HepG2 (cell line): ENCODE measurements at regions not wholly inside any gene's neighbourhood (a gene's known extent, or its start where the extent isn't known, plus 50 kb on each side); places are given as distances from the start of the nearest gene placed in this dataset.

Experiments used
- ATAC-seq: fragments of 200-7000 bp; cut with Tn5 transposase; 3 replicates; pipeline ENCODE4 v1.9.1; 2020; ENCODE audit warnings: mild to moderate bottlenecking, moderate library complexity
- BruUV-seq: library from RNA; stranded (reverse); fragments of 400-500 nt; replicated peaks from 2 replicates; lab custom pipeline; 2021; lab: Mats Ljungman, UMichigan
- CTCF ChIA-PET: fragments of 300-600 bp; formaldehyde crosslinking; extraction: SDS; loops from one replicate; lab custom pipeline; 2021; ENCODE audit warnings: low total read pairs, inconsistent platforms, low intra/inter-chr PET ratio; lab: Yijun Ruan, JAX
- POLR2A ChIA-PET: fragments of 350-600 bp; sonication (Branson Sonifier 250); formaldehyde crosslinking; loops from one replicate; lab custom pipeline; 2020; ENCODE audit warnings: antibody characterized with exemption, inconsistent platforms; lab: Yijun Ruan, JAX
- DNase-seq: peaks from one replicate; pipeline ENCODE4 v3.0.0-alpha.2; 2015; ENCODE audit warnings: low spot score
- FAIRE-seq: peaks from 3 replicates; lab custom pipeline; 2011; peaks lifted over from hg19 to GRCh38; lab: Jason Lieb, UNC
- H2AFZ ChIP-seq: one replicate; pipeline ENCODE4 v1.6.1; 2011; ENCODE audit warnings: low read length, inconsistent platforms
- H3K27ac ChIP-seq: fragments of 300-600 bp; 3 replicates; pipeline ENCODE4 v1.8.0; 2011; ENCODE audit warnings: mixed run types, mild to moderate bottlenecking, mixed read lengths, low read length, inconsistent platforms; ENCODE audit not compliant: insufficient read depth; ENCODE audit errors: extremely low read length
- H3K27me3 ChIP-seq, 2 experiments: fragments of 200-600 bp in 1 of 2; 2 replicates in 1 of 2; 3 replicates in 1 of 2; pipeline versions ENCODE4 v1.6.0 to v1.8.0; 2011; ENCODE audit warnings: low read length in 2 of 2, mild to moderate bottlenecking in 2 of 2, moderate library complexity in 2 of 2, inconsistent platforms in 1 of 2; ENCODE audit not compliant: insufficient read depth in 2 of 2, control insufficient read depth in 1 of 2
- H3K36me3 ChIP-seq, 2 experiments: fragments of 200-600 bp in 1 of 2; replicated peaks in 1 of 2; 2 replicates in 1 of 2; 3 replicates in 1 of 2; pipeline versions ENCODE4 v1.5.1 to v1.8.0; 2011; ENCODE audit warnings: low read length in 2 of 2, inconsistent platforms in 1 of 2; ENCODE audit not compliant: insufficient read depth in 2 of 2, control insufficient read depth in 1 of 2
- H3K4me1 ChIP-seq: 2 replicates; pipeline ENCODE4 v1.5.1; 2012; ENCODE audit warnings: low read length, inconsistent platforms; ENCODE audit not compliant: insufficient read depth
- H3K4me2 ChIP-seq: 2 replicates; pipeline ENCODE4 v1.6.0; 2011; ENCODE audit warnings: low read depth, low read length, inconsistent platforms
- H3K4me3 ChIP-seq, 3 experiments: fragments of 200-600 bp in 1 of 3; sonication (generic), shearing (Covaris generic) in 1 of 3; replicated peaks in 1 of 3; 2 replicates each; pipeline ENCODE4 v1.5.1; 2011 to 2016; ENCODE audit warnings: low read length in 3 of 3, inconsistent platforms in 2 of 3, low read depth in 2 of 3, mild to moderate bottlenecking in 2 of 3, control low read depth in 1 of 3, mixed read lengths in 1 of 3; ENCODE audit not compliant: insufficient read depth in 1 of 3
- H3K79me2 ChIP-seq: one replicate; pipeline ENCODE4 v1.6.1; 2011; ENCODE audit warnings: low read length, inconsistent platforms; ENCODE audit not compliant: insufficient read depth
- H3K9ac ChIP-seq: 2 replicates; pipeline ENCODE4 v1.6.0; 2011; ENCODE audit warnings: mild to moderate bottlenecking, low read depth, low read length, inconsistent platforms; ENCODE audit not compliant: insufficient read depth
- H3K9me3 ChIP-seq: 2 replicates; pipeline ENCODE4 v1.5.1; 2012; ENCODE audit warnings: mild to moderate bottlenecking, low read length
- H4K20me1 ChIP-seq: 2 replicates; pipeline ENCODE4 v1.6.0; 2011; ENCODE audit warnings: inconsistent platforms, mild to moderate bottlenecking, low read length, moderate library complexity; ENCODE audit not compliant: insufficient read depth
- DNMT1 ChIP-seq: sonication (generic); formaldehyde crosslinking; IDR thresholded peaks from 2 replicates; pipeline ENCODE4 v1.5.1; 2020; ENCODE audit warnings: mild to moderate bottlenecking, missing genetic modification reagents
- GPN1 ChIP-seq: sonication (generic); formaldehyde crosslinking; IDR thresholded peaks from 2 replicates; pipeline ENCODE4 v1.5.1; 2020; ENCODE audit warnings: missing genetic modification reagents, borderline replicate concordance
- HMG20B ChIP-seq: conservative IDR thresholded peaks from 2 replicates; pipeline ENCODE4 v1.6.1; 2016; ENCODE audit warnings: missing genetic modification reagents, missing compliant biosample characterization
- HNRNPLL ChIP-seq: fragments of 200-400 bp; formaldehyde crosslinking; IDR thresholded peaks from 2 replicates; pipeline ENCODE4 v1.6.1; 2017; ENCODE audit warnings: mild to moderate bottlenecking, low read depth, low read length; ENCODE audit not compliant: poor library complexity, severe bottlenecking
- UBTF ChIP-seq: sonication (generic); formaldehyde crosslinking; IDR thresholded peaks from 2 replicates; pipeline ENCODE4 v1.4.0; 2020; ENCODE audit warnings: mild to moderate bottlenecking, missing genetic modification reagents
- ZNF337 ChIP-seq: sonication (generic); formaldehyde crosslinking; IDR thresholded peaks from 2 replicates; pipeline ENCODE4 v1.5.1; 2020; ENCODE audit warnings: missing genetic modification reagents, low read depth, mild to moderate bottlenecking, borderline replicate concordance
- ZNF761 ChIP-seq: sonication (generic); formaldehyde crosslinking; conservative IDR thresholded peaks from 2 replicates; pipeline ENCODE4 v1.4.0; 2020; ENCODE audit warnings: mild to moderate bottlenecking, missing genetic modification reagents
- WGBS: methylation state at CpG from one replicate; pipeline ENCODE4 v1.1.6; 2017; ENCODE audit warnings: low lambda C conversion rate; 5-methylcytosine and 5-hydroxymethylcytosine counted together
- in situ Hi-C: cut with HindIII; loops from 2 replicates; pipeline ENCODE4 v1.10.0; 2017; ENCODE audit warnings: low pct_unique_long_range_greater_than_20kb; ENCODE audit not compliant: extremely low pct_ligation_motif_present
- intact Hi-C: fragments of 100-400 bp; cut with micrococcal nuclease; formaldehyde crosslinking; loops from one replicate; pipeline ENCODE4 v1.10.0; 2022; ENCODE audit not compliant: unreplicated experiment
- TF ChIP-seq, protein P1 (sequence below): sonication (generic); formaldehyde crosslinking; IDR thresholded peaks from 2 replicates; pipeline ENCODE4 v1.9.0; 2021; ENCODE audit warnings: missing genetic modification reagents, borderline replicate concordance

DNA sequence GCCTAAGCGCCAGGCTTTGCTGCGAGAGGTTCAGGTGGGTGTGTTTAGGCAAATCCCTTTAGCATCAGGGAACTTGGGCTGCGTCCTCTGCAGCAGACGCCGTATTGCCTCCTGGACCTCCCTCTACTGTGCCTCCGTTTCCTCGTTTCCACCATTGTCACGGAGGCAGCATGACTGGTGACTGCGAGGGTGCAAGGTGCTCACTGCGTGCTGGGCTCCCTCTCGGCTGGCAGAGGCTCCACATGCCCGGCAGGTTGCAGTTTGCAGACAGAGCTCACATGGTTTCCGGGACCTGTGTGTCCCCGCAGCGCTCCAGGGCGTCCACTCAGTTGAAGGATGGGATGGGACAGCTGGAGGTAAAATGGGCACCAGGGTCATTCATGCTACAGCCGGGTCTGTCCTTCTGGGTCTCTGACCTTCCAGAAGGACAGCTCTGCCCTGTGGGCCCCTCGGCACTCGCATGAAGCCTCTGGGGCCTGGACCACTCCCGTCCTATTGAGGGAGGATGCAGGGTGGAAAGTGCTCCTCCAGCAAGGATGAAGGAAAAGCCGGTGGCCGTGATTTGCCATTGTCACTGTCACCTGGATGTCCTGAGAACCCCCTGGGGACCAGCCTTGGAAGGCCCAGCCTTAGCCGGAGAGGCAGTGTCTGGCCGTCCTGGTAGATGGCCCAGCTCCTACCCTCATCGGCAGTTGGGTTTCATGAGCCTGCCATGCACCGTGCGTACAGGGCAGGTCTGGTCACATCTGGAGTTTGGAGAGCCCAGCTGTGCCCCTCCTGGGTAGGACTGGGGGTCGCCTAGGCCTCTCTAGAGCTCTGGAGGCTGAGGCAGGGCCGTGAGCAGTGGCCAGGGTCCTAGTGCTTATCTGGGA lies 146.5 kb downstream of the KIF26A start:
- no peak for DNase-seq
- no peak overlapping the region for H2AFZ ChIP-seq
- POLR2A ChIA-PET = no interaction called here
- no peaks in the 10 kb centered on the region for H3K9me3 ChIP-seq
- intact Hi-C loops (no loop called here), in situ Hi-C loops (no loop called here)
- ATAC-seq = no peak
- H3K36me3 ChIP-seq = no peaks in the 10 kb centered on the region
- FAIRE-seq = no peak
- no peaks in the 10 kb centered on the region for H4K20me1 ChIP-seq
- H3K27ac ChIP-seq = no peak overlapping the region
- H3K4me1 ChIP-seq = no peaks in the 10 kb centered on the region
- no peak for TF ChIP-seq HMG20B (CRISPR knock-in tag)
- no peak overlapping the region for H3K4me3 ChIP-seq
- no peaks in the 10 kb centered on the region for H3K79me2 ChIP-seq
- no peak overlapping the region for H3K4me2 ChIP-seq
- no TSS peak for BruUV-seq
- CTCF ChIA-PET = no interaction called here
- H3K9ac ChIP-seq = no peak overlapping the region
- 40% methylated on average over 8 of the region's 29 CpGs for WGBS
- peaks cover 2 to 9% of the 10 kb centered on the region in 2 experiments; a peak in 2 of 5 replicates for H3K27me3 ChIP-seq

GRCh38 chr14:104285508-104285840 lies 147.1 kb downstream of the KIF26A start:
- ATAC-seq (no peak), FAIRE-seq (no peak), DNase-seq (no peak)
- Histone ChIP-seq H3K27ac (no peak overlapping the region), H3K9ac (no peak overlapping the region), H2AFZ (no peak overlapping the region), H3K36me3 (no peaks in the 10 kb centered on the region), H4K20me1 (no peaks in the 10 kb centered on the region), H3K9me3 (no peaks in the 10 kb centered on the region), H3K79me2 (no peaks in the 10 kb centered on the region), H3K4me3 (no peak overlapping the region), H3K4me2 (no peak overlapping the region), H3K27me3 (peaks cover 2 to 9% of the 10 kb centered on the region in 2 experiments; a peak in 2 of 5 replicates), H3K4me1 (no peaks in the 10 kb centered on the region)
- intact Hi-C loops = no loop called here
- ChIA-PET CTCF (no interaction called here), POLR2A (no interaction called here)
- no peak for TF ChIP-seq DNMT1 (CRISPR knock-in tag)
- TF ChIP-seq, protein P1, sequence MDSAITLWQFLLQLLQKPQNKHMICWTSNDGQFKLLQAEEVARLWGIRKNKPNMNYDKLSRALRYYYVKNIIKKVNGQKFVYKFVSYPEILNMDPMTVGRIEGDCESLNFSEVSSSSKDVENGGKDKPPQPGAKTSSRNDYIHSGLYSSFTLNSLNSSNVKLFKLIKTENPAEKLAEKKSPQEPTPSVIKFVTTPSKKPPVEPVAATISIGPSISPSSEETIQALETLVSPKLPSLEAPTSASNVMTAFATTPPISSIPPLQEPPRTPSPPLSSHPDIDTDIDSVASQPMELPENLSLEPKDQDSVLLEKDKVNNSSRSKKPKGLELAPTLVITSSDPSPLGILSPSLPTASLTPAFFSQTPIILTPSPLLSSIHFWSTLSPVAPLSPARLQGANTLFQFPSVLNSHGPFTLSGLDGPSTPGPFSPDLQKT (CRISPR knock-in tag) = no peak
- TF ChIP-seq ZNF337 (CRISPR knock-in tag) = no peak
- TF ChIP-seq UBTF = no peak
- no peak for TF ChIP-seq ZNF761
- TF ChIP-seq HNRNPLL = no peak
- no peak for TF ChIP-seq GPN1 (CRISPR knock-in tag)
- WGBS = 0% methylated on average over 2 of the region's 7 CpGs
- in situ Hi-C loops = no loop called here
- no TSS peak for BruUV-seq
